ENCODE measurements at regions not wholly inside any gene's neighbourhood (a gene's known extent, or its start where the extent isn't known, plus 50 kb on each side); places are given as distances from the start of the nearest gene placed in this dataset.

DNA sequence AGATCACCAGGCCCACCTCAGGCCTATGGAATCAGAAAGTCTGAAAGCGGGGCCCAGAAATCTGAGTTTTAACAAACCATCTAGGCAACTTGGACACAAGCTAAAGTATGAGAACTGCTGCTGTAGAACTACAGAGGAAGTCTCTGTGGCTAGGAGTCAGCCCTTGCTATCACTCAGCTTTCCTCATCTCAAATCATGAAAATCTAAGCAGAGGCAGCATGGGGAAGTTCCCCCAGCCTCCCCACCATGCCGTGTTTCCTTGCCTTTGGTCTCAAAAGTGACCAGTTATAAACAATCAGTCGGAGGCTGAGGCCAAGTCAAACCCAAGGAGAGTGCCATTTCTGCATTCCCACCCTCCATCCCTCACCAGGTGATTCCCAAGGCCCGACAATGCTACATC, 404.7 kb downstream of the BCL11A start:
- TF ChIP-seq, protein P1, sequence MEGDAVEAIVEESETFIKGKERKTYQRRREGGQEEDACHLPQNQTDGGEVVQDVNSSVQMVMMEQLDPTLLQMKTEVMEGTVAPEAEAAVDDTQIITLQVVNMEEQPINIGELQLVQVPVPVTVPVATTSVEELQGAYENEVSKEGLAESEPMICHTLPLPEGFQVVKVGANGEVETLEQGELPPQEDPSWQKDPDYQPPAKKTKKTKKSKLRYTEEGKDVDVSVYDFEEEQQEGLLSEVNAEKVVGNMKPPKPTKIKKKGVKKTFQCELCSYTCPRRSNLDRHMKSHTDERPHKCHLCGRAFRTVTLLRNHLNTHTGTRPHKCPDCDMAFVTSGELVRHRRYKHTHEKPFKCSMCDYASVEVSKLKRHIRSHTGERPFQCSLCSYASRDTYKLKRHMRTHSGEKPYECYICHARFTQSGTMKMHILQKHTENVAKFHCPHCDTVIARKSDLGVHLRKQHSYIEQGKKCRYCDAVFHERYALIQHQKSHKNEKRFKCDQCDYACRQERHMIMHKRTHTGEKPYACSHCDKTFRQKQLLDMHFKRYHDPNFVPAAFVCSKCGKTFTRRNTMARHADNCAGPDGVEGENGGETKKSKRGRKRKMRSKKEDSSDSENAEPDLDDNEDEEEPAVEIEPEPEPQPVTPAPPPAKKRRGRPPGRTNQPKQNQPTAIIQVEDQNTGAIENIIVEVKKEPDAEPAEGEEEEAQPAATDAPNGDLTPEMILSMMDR (IDR thresholded peaks at IDR 0.05) = no peak
- no peak for TF ChIP-seq POLR2AphosphoS5 (IDR thresholded peaks at IDR 0.05)
